Activated T-helper 2 cell treated with anti-CD3 and anti-CD28 coated beads, Interferon-gamma antibody, Interleukin-2, Interleukin-4, amounts not matched to agents 10 μg/mL and 5 μg/mL and 100 μg/mL, durations not matched to agents 14 hours and 24 hours and 36 hours (primary cell): ENCODE measurements at regions not wholly inside any gene's neighbourhood (a gene's known extent, or its start where the extent isn't known, plus 50 kb on each side); places are given as distances from the start of the nearest gene placed in this dataset.

Source experiments
- DNase-seq: peaks from one replicate; pipeline ENCODE4 v3.0.0; 2021; ENCODE audit warnings: low spot score
- H3K27ac Mint-ChIP-seq: one replicate; pipeline ENCODE4 v1.8.0; 2021; ENCODE audit warnings: mixed read lengths
- H3K27me3 Mint-ChIP-seq: one replicate; pipeline ENCODE4 v1.8.0; 2021; ENCODE audit warnings: low read depth, mixed read lengths
- H3K36me3 Mint-ChIP-seq: one replicate; pipeline ENCODE4 v1.8.0; 2021; ENCODE audit warnings: low read depth, mixed read lengths
- H3K4me1 Mint-ChIP-seq: one replicate; pipeline ENCODE4 v1.8.0; 2021; ENCODE audit warnings: low read depth, mixed read lengths
- H3K4me3 Mint-ChIP-seq: one replicate; pipeline ENCODE4 v1.8.0; 2021; ENCODE audit warnings: low read depth, mild to moderate bottlenecking, moderate library complexity, mixed read lengths
- H3K9me3 Mint-ChIP-seq: one replicate; pipeline ENCODE4 v1.8.0; 2021; ENCODE audit warnings: mixed read lengths
- intact Hi-C: fragments of 100-400 bp; cut with micrococcal nuclease; formaldehyde crosslinking; loops from one replicate; pipeline ENCODE4 v1.15.1; 2023

DNA sequence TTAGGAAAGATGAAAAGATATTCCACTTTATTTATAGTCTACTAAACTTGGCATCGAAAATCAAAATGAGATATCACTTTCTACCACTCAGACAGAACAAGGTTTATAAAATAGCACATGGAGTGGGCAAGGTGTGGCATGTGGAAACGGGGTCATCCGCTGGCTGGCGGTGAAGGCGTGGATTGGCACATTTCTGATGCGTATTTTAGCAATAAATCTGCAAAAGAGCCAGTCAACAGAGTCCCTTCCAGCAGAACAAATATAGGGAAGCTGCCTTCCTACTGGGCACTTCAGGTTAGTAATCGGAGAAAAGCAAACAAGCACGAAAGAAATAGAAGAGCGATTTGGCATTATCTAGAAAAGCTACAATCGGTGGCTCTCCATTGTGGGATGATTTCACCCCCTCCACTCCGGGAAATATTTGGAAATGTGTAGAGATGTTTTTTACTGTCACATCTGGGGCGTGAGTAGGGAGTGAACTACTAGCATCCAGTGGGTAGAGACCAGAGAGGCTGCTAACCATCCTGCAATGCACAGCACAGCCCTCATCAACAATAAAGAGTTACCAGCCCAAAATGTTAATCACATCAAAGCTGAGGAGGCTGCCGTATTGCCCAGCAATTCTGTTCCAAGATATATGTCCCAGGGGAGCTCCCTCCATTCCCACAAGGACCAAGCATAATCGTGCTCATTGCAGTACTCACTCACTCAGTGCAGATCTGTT is 116.1 kb upstream of the PEG3 start:
- Mint-ChIP-seq H3K9me3 (peaks cover 72% of the 10 kb centered on the region), H3K36me3 (no peaks in the 10 kb centered on the region)
- intact Hi-C loops: no loop called here

GRCh38 chr19:56959205-56959604 is 118.7 kb upstream of the PEG3 start:
- H3K4me1 Mint-ChIP-seq: no peaks in the 10 kb centered on the region
- no peaks in the 10 kb centered on the region for H3K27me3 Mint-ChIP-seq
- no peak for DNase-seq
- no peak overlapping the region for H3K27ac Mint-ChIP-seq
- H3K36me3 Mint-ChIP-seq: no peaks in the 10 kb centered on the region
- no peak overlapping the region for H3K4me3 Mint-ChIP-seq
- intact Hi-C loops: no loop called here
- peaks cover 72% of the 10 kb centered on the region for H3K9me3 Mint-ChIP-seq

More for the DNA sequence above, 116.1 kb upstream of the PEG3 start:
- no peaks in the 10 kb centered on the region for H3K4me1 Mint-ChIP-seq
- H3K27ac Mint-ChIP-seq: no peak overlapping the region
- H3K27me3 Mint-ChIP-seq: no peaks in the 10 kb centered on the region
- no peak for DNase-seq
- H3K4me3 Mint-ChIP-seq: no peak overlapping the region

DNA sequence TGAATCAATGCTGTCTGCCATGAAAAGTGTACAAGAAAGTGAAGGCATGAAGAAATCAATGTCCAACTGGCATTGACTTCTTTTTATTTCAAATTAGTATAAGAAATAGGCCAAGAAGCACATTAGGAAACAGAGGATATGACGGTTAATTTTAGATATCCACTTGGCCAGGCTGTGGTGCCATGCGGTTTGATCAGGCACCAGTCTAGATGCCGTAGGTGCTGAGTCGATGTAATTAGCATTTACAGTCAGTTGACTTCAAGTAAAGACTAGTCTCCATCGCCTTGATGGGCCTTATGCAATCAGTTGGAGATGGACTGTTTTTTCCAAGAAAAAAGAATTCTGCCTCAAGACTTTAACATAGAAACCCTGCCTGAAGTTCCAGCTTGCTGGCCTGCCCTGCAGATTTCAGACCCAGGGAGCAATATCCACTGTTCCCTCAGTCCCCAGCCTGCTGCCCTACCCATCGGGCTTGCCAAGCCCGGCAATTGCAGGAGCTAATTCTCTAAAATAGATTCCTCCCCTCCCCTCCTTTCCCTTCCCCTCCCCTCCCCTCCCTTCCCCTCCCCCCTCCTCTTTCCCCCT is 120.5 kb upstream of the PEG3 start:
- Mint-ChIP-seq H3K36me3 (no peaks in the 10 kb centered on the region), H3K27ac (no peak overlapping the region), H3K4me1 (no peaks in the 10 kb centered on the region), H3K27me3 (no peaks in the 10 kb centered on the region), H3K9me3 (peaks cover 65% of the 10 kb centered on the region), H3K4me3 (no peak overlapping the region)
- no peak for DNase-seq
- intact Hi-C loops: no loop called here

DNA sequence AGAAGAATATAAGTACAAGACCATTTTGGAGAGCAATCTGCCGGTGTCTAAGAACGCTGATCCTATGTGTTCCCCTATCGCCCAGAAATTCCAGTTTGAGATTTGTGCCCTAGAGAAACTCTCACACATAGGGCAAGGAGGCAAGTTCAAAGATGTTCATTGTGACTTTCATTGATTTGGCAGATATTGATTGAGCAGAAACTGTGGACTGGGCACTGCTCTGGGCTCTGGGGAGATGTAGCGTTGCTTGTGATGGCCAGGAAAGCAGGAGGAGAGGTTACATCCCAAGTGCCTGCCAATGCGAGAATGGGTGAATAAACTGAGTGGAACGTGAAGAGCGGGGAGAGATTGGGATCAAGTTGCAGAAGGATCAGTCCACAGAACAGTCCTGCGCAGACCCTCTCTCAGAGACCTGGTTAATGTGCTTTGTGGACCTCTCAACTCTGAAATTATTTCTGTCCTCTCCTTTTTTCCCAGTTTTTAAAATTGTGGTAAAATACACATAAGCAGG is 123.9 kb upstream of the PEG3 start:
- Mint-ChIP-seq H3K36me3 (no peaks in the 10 kb centered on the region), H3K4me1 (no peaks in the 10 kb centered on the region), H3K9me3 (peaks cover 44% of the 10 kb centered on the region), H3K4me3 (no peak overlapping the region), H3K27ac (no peak overlapping the region), H3K27me3 (no peaks in the 10 kb centered on the region)
- no peak for DNase-seq
- intact Hi-C loops: no loop called here

DNA sequence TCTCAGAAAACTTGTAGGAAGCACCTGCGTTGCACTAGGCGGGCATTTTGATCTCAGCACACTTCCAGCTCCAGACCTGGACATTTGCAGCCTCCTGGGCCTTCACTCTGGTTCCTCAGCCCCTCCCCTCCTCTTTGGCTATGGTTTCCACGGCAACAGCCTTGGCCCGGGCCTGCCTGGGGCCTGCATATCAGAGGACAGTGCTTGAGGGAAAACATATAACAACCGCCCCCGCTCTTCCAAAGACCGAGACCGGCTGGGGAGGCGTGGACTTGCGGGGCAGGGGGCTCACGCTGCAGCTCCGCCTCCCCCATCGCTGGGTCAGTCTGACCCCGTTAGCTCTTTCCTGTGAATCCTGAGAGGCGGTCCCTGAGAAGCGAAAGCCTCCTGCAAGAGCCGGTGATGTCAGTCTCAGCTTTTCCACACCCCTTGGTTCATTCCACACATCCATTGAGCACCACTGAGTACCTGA is 125.7 kb upstream of the PEG3 start:
- Mint-ChIP-seq H3K27ac (no peak overlapping the region), H3K9me3 (peaks cover 51% of the 10 kb centered on the region), H3K4me3 (no peak overlapping the region), H3K27me3 (no peaks in the 10 kb centered on the region), H3K36me3 (no peaks in the 10 kb centered on the region), H3K4me1 (no peaks in the 10 kb centered on the region)
- intact Hi-C loops: no loop called here
- no peak for DNase-seq

GRCh38 chr19:56966697-56967299 is 126.3 kb upstream of the PEG3 start:
- H3K4me3 Mint-ChIP-seq: no peak overlapping the region
- H3K9me3 Mint-ChIP-seq: peaks cover 51% of the 10 kb centered on the region
- H3K36me3 Mint-ChIP-seq: no peaks in the 10 kb centered on the region
- intact Hi-C loops: no loop called here
- no peaks in the 10 kb centered on the region for H3K27me3 Mint-ChIP-seq
- no peak overlapping the region for H3K27ac Mint-ChIP-seq
- no peaks in the 10 kb centered on the region for H3K4me1 Mint-ChIP-seq
- no peak for DNase-seq

GRCh38 chr19:56969156-56969555 is 128.6 kb upstream of the PEG3 start:
- DNase-seq: no peak
- Mint-ChIP-seq H3K27me3 (no peaks in the 10 kb centered on the region), H3K36me3 (no peaks in the 10 kb centered on the region), H3K4me3 (no peak overlapping the region), H3K27ac (no peak overlapping the region), H3K9me3 (peaks cover 54% of the 10 kb centered on the region), H3K4me1 (no peaks in the 10 kb centered on the region)
- intact Hi-C loops: no loop called here

DNA sequence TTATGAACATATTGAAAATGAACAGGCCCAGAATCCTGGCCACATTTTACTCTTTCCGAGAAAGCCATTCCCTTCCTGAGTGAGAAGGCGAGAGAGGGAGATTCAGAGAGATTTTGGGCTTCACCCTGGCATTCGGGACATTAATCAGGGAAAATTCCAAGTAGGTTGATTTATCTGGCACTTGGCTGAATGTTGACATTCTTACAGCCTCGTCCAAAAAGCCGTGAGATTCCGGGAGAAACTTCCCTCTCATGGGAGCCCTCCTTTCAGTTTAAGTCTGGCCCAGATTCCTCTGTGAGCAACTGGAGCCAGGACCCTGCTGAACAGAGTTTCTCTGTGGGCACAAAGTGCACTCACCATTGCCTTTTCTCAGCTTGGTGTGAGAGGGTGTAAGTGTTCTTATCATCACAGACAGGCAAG is 129.2 kb upstream of the PEG3 start:
- Mint-ChIP-seq H3K27ac (no peak overlapping the region), H3K4me1 (no peaks in the 10 kb centered on the region), H3K27me3 (no peaks in the 10 kb centered on the region), H3K4me3 (no peak overlapping the region), H3K36me3 (no peaks in the 10 kb centered on the region), H3K9me3 (peaks cover 55% of the 10 kb centered on the region)
- intact Hi-C loops: no loop called here
- no peak for DNase-seq

GRCh38 chr19:56971230-56971629 is 130.7 kb upstream of the PEG3 start:
- H3K36me3 Mint-ChIP-seq: no peaks in the 10 kb centered on the region
- peaks cover 57% of the 10 kb centered on the region for H3K9me3 Mint-ChIP-seq
- no peak for DNase-seq
- intact Hi-C loops: no loop called here
- H3K4me1 Mint-ChIP-seq: no peaks in the 10 kb centered on the region
- H3K27me3 Mint-ChIP-seq: no peaks in the 10 kb centered on the region
- H3K4me3 Mint-ChIP-seq: no peak overlapping the region
- H3K27ac Mint-ChIP-seq: no peak overlapping the region

DNA sequence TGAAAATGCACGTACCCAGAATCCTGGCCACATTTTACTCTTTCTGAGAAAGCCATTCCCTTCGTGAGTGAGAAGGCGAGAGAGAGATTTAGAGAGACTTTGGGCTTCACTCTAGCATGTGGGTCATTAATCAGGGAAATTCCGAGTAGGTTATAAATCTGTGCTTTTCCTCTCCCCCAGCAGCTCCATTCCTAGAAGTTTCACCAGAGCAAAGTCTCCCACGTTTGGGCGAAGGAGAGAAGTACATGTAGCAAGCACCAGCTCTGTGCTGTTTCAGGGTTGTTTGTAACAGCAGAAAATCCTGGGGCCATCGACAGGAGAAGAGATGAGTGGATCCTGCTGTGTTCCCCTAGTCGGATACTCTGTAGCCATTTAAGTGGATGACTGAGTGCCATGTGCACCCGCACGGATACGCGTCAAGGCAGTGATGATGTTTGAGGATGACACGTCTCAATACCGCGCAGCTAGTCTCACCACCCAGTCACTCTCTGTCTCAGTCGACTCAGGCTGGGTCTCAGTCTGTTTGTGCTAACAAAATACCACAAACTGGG is 131.8 kb upstream of the PEG3 start:
- intact Hi-C loops: no loop called here
- Mint-ChIP-seq H3K4me3 (no peak overlapping the region), H3K36me3 (no peaks in the 10 kb centered on the region)

DNA sequence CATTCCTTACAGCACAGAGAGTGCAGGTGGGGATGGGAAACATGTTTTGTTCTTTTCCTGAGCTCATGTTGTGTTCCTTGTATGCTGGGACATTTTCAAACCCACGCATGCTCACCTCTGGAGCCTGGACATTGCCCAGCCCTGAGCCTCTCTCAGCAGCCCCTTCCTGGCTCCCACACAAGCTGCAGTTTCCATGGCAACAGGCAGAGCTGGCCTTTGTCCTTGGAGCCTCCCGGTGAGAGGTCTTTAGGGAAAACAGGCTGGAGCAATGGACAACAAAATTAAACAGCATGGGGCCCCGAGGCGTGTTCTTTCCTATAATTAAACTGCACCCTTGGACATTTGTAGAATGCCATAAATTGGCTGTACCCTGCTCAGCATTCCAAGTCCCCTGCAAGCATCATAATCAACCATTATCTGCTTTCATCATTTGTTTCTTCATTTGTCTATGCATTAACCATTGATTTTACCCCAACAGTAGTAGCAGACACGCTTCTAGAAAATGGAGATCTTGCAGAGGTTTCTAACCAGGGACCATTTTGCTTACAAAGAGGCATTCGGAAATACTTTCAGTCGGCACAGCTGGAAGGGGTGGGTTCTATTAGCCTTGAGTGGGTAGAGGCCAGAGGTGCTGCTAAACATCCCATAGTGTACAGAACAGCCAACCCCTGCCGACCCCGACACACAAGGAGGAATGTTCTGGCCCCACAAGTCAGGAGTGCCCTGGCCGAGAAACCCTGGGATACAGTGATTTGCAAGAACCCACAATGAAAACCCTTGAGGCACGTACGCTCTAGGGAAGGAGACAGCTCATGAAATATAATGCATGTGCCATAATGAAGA is 133.4 kb upstream of the PEG3 start:
- peaks cover 62% of the 10 kb centered on the region for H3K9me3 Mint-ChIP-seq
- no peak overlapping the region for H3K4me3 Mint-ChIP-seq
- H3K27me3 Mint-ChIP-seq: no peaks in the 10 kb centered on the region
- no peaks in the 10 kb centered on the region for H3K4me1 Mint-ChIP-seq
- DNase-seq: no peak
- intact Hi-C loops: no loop called here
- H3K27ac Mint-ChIP-seq: no peak overlapping the region
- H3K36me3 Mint-ChIP-seq: no peaks in the 10 kb centered on the region

More for the DNA sequence above, 131.8 kb upstream of the PEG3 start:
- H3K27ac Mint-ChIP-seq: no peak overlapping the region
- peaks cover 59% of the 10 kb centered on the region for H3K9me3 Mint-ChIP-seq
- no peaks in the 10 kb centered on the region for H3K27me3 Mint-ChIP-seq
- no peak for DNase-seq
- H3K4me1 Mint-ChIP-seq: no peaks in the 10 kb centered on the region

- peaks cover 57% of the 10 kb centered on the region for H3K9me3 Mint-ChIP-seq
- intact Hi-C loops: no loop called here
- no peak overlapping the region for H3K27ac Mint-ChIP-seq
- H3K36me3 Mint-ChIP-seq: no peaks in the 10 kb centered on the region
- H3K27me3 Mint-ChIP-seq: no peaks in the 10 kb centered on the region
- no peak overlapping the region for H3K4me3 Mint-ChIP-seq
- no peak for DNase-seq
- no peaks in the 10 kb centered on the region for H3K4me1 Mint-ChIP-seq
These were observed 134.2 kb upstream of the PEG3 start for GRCh38 chr19:56974556-56975207.
